ENCODE measurements at regions not wholly inside any gene's neighbourhood (a gene's known extent, or its start where the extent isn't known, plus 50 kb on each side); places are given as distances from the start of the nearest gene placed in this dataset.
A peak's percentile ranks its signal among the peaks of the same experiment; 100 is the strongest.

DNA sequence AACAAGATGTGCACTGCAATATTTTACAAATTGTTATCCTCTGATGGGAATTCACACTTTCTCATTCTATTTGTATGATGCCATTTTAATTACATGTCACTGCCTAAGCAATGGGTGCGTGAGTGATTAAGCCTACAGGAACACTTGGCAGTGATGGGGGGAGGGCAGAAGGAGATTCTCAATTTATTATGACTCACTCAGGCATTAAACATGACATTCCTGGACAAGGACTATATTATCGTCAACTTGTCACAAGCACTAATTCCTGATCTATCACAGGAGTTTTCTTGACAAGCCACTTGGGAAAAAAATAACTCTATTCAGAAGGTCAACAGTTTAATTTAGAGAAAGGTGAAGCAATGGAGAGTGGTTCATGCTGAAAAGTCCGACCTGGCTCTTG lies 556.8 kb downstream of the NSUN3 start:
- Histone ChIP-seq H2AFZ (ENCODE audit: control insufficient read depth, low read length) (no peak overlapping the region), H3K36me3 (ENCODE audit: control insufficient read depth in 2 of 2, extremely low read depth in 1 of 2, insufficient read depth in 2 of 2, low read length in 2 of 2) (no peaks in the 10 kb centered on the region), H3K27ac (ENCODE audit: control insufficient read depth, insufficient read depth, low read length) (no peak overlapping the region), H3K4me1 (ENCODE audit: control insufficient read depth, extremely low read depth, insufficient read depth, low read length) (peaks cover 9% of the 10 kb centered on the region), H3K27me3 (ENCODE audit: control insufficient read depth, extremely low read depth, insufficient read depth, low read length) (no peaks in the 10 kb centered on the region), H3K4me2 (ENCODE audit: control insufficient read depth, extremely low read depth, insufficient read depth, low read depth, low read length) (no peak overlapping the region), H3K9me1 (ENCODE audit: control insufficient read depth, extremely low read depth, insufficient read depth, low read length) (no peaks in the 10 kb centered on the region), H3K9ac (ENCODE audit: control insufficient read depth, extremely low read depth, insufficient read depth, low read length) (no peak overlapping the region), H3K79me2 (ENCODE audit: control insufficient read depth, insufficient read depth, low read length) (no peaks in the 10 kb centered on the region), H4K20me1 (ENCODE audit: control insufficient read depth, extremely low read depth, insufficient read depth, low read length) (no peaks in the 10 kb centered on the region), H3K4me3 (ENCODE audit: control insufficient read depth in 2 of 3, extremely low read depth in 1 of 3, insufficient read depth in 2 of 3, low read depth in 1 of 3, low read length in 3 of 3) (no peak overlapping the region), H3K9me3 (ENCODE audit: control insufficient read depth, low read depth, low read length) (no peaks in the 10 kb centered on the region)
- dilution Hi-C loops (cut with MboI; ENCODE audit: extremely low pct_ligation_motif_present, low sequenced_read_pairs) = no loop called here
- TF ChIP-seq, protein P1, sequence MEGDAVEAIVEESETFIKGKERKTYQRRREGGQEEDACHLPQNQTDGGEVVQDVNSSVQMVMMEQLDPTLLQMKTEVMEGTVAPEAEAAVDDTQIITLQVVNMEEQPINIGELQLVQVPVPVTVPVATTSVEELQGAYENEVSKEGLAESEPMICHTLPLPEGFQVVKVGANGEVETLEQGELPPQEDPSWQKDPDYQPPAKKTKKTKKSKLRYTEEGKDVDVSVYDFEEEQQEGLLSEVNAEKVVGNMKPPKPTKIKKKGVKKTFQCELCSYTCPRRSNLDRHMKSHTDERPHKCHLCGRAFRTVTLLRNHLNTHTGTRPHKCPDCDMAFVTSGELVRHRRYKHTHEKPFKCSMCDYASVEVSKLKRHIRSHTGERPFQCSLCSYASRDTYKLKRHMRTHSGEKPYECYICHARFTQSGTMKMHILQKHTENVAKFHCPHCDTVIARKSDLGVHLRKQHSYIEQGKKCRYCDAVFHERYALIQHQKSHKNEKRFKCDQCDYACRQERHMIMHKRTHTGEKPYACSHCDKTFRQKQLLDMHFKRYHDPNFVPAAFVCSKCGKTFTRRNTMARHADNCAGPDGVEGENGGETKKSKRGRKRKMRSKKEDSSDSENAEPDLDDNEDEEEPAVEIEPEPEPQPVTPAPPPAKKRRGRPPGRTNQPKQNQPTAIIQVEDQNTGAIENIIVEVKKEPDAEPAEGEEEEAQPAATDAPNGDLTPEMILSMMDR (optimal IDR thresholded peaks at IDR 0.05 in 1 of 3, IDR thresholded peaks at IDR 0.05 in 1 of 3, conservative IDR thresholded peaks at IDR 0.05 in 1 of 3; ENCODE audit: extremely low read depth in 1 of 3, insufficient read depth in 2 of 3, low read length in 3 of 3) = no peak
- TF ChIP-seq EZH2 (IDR thresholded peaks at IDR 0.05; ENCODE audit: low read length) = no peak
- DNase-seq (ENCODE audit: low read depth, low spot score) (no peak), FAIRE-seq (no peak)

- Histone ChIP-seq H3K4me3 (ENCODE audit: control insufficient read depth in 2 of 3, extremely low read depth in 1 of 3, insufficient read depth in 2 of 3, low read depth in 1 of 3, low read length in 3 of 3) (no peak overlapping the region), H2AFZ (ENCODE audit: control insufficient read depth, low read length) (peak overlapping the region; percentile 31), H3K9me1 (ENCODE audit: control insufficient read depth, extremely low read depth, insufficient read depth, low read length) (no peaks in the 10 kb centered on the region), H3K27ac (ENCODE audit: control insufficient read depth, insufficient read depth, low read length) (no peak overlapping the region), H3K4me1 (ENCODE audit: control insufficient read depth, extremely low read depth, insufficient read depth, low read length) (peaks cover 2% of the 10 kb centered on the region), H3K27me3 (ENCODE audit: control insufficient read depth, extremely low read depth, insufficient read depth, low read length) (no peaks in the 10 kb centered on the region), H3K9ac (ENCODE audit: control insufficient read depth, extremely low read depth, insufficient read depth, low read length) (no peak overlapping the region), H3K4me2 (ENCODE audit: control insufficient read depth, extremely low read depth, insufficient read depth, low read depth, low read length) (no peak overlapping the region), H4K20me1 (ENCODE audit: control insufficient read depth, extremely low read depth, insufficient read depth, low read length) (no peaks in the 10 kb centered on the region), H3K36me3 (ENCODE audit: control insufficient read depth in 2 of 2, extremely low read depth in 1 of 2, insufficient read depth in 2 of 2, low read length in 2 of 2) (no peaks in the 10 kb centered on the region), H3K9me3 (ENCODE audit: control insufficient read depth, low read depth, low read length) (no peaks in the 10 kb centered on the region), H3K79me2 (ENCODE audit: control insufficient read depth, insufficient read depth, low read length) (no peaks in the 10 kb centered on the region)
- DNase-seq (ENCODE audit: low read depth, low spot score) = no peak
- peak; percentile 41 for FAIRE-seq
- TF ChIP-seq, protein P1 (optimal IDR thresholded peaks at IDR 0.05 in 1 of 3, IDR thresholded peaks at IDR 0.05 in 1 of 3, conservative IDR thresholded peaks at IDR 0.05 in 1 of 3; ENCODE audit: extremely low read depth in 1 of 3, insufficient read depth in 2 of 3, low read length in 3 of 3) = no peak
- TF ChIP-seq EZH2 (IDR thresholded peaks at IDR 0.05; ENCODE audit: low read length) = no peak
- dilution Hi-C loops (cut with MboI; ENCODE audit: extremely low pct_ligation_motif_present, low sequenced_read_pairs) = no loop called here
These were observed 563.7 kb downstream of the NSUN3 start for GRCh38 chr3:94626573-94626972.

Data from keratinocyte (primary cell).